ENCODE measurements at regions not wholly inside any gene's neighbourhood (a gene's known extent, or its start where the extent isn't known, plus 50 kb on each side); places are given as distances from the start of the nearest gene placed in this dataset.

GRCh38 chr18:65398347-65399075 lies 352.3 kb upstream of the CDH7 start:
- TF ChIP-seq CTCF (IDR thresholded peaks at IDR 0.05; ENCODE audit: low read depth, low read length) (no peak), POLR2A (IDR thresholded peaks at IDR 0.05; ENCODE audit: extremely low read depth, insufficient read length) (no peak), MYC (IDR thresholded peaks at IDR 0.05; ENCODE audit: low read depth, low read length) (no peak), MAX (IDR thresholded peaks at IDR 0.05; ENCODE audit: low read depth, low read length) (no peak)
